GM10266 (cell line): ENCODE measurements at regions not wholly inside any gene's neighbourhood (a gene's known extent, or its start where the extent isn't known, plus 50 kb on each side); places are given as distances from the start of the nearest gene placed in this dataset.

Source experiments
- DNase-seq: peaks from one replicate; pipeline ENCODE4 v3.0.0; 2012; ENCODE audit errors: extremely low spot score
- TF ChIP-seq, protein P1 (sequence below): IDR thresholded peaks from 2 replicates; pipeline ENCODE4 v1.5.1; 2012; ENCODE audit warnings: mild to moderate bottlenecking, low read depth; ENCODE audit not compliant: control insufficient read depth, insufficient read depth; ENCODE audit errors: missing control alignments

GRCh38 chr10:105834261-105835059, 1193.4 kb downstream of the SORCS3 start:
- no peak for DNase-seq
- TF ChIP-seq, protein P1, sequence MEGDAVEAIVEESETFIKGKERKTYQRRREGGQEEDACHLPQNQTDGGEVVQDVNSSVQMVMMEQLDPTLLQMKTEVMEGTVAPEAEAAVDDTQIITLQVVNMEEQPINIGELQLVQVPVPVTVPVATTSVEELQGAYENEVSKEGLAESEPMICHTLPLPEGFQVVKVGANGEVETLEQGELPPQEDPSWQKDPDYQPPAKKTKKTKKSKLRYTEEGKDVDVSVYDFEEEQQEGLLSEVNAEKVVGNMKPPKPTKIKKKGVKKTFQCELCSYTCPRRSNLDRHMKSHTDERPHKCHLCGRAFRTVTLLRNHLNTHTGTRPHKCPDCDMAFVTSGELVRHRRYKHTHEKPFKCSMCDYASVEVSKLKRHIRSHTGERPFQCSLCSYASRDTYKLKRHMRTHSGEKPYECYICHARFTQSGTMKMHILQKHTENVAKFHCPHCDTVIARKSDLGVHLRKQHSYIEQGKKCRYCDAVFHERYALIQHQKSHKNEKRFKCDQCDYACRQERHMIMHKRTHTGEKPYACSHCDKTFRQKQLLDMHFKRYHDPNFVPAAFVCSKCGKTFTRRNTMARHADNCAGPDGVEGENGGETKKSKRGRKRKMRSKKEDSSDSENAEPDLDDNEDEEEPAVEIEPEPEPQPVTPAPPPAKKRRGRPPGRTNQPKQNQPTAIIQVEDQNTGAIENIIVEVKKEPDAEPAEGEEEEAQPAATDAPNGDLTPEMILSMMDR, result no peak

DNA sequence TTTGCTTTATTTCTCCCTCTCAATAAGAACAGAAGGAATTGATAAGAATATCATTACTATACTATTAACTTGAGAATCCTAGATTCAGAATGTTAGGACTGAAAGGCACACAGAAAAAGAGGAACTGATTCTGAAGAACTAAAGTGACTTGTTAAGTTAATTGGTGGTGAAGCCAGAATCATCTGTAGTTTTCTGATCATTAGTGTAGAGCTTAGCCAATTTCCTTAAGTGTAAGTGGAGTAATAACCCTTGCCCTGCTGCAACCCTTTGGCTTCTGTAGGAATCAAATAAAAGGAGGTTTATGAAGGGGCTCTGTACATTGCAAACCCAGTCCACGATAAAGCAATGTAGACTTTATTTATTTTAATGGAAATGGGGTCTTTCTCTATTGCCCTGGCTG, 1186.0 kb downstream of the SORCS3 start:
- TF ChIP-seq, protein P1, result no peak
- DNase-seq, result no peak

DNA sequence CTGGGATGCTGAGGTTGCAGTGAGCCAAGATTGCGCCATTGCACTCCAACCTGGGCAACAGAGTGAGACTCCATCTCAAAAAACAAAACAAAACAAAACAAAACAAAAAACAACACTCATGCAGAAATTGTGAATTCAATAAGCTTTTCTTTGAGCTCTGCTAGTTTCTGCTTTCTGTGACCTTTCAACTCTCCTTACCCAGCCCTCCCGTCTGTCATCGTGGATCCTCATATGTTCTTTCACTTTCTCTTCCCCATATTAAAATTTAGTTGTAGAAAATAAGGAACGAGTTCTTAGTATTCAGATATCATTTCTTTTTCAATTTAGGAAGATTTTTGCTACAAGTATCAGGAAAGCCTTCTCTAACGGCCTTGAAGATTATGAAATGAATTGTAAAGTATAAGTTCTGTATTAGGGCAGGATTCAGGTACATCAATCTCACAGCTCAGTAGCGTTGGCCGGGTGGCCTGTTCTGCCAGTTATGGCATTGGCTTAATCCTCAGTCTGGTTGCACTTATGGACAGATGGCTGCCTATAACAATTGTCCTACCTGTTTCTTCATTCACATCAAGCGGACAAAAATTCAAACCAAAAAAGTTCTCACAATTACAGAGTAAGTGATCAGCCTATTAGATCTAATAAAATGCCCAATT, 1167.0 kb downstream of the SORCS3 start:
- TF ChIP-seq, protein P1, result no peak

GRCh38 chr10:105803206-105803605, 1162.1 kb downstream of the SORCS3 start:
- DNase-seq, result no peak

More for the DNA sequence above, 1167.0 kb downstream of the SORCS3 start:
- DNase-seq, result no peak

GRCh38 chr10:105800641-105801040, 1159.6 kb downstream of the SORCS3 start:
- DNase-seq, result no peak
- TF ChIP-seq, protein P1, result no peak

More at GRCh38 chr10:105803206-105803605, 1162.1 kb downstream of the SORCS3 start:
- TF ChIP-seq, protein P1, result no peak

- TF ChIP-seq, protein P1, result no peak
- DNase-seq, result no peak
These were observed 1157.3 kb downstream of the SORCS3 start for GRCh38 chr10:105798328-105798889.
